Peyer's patch (tissue), 4 donors: ENCODE measurements at regions not wholly inside any gene's neighbourhood (a gene's known extent, or its start where the extent isn't known, plus 50 kb on each side); places are given as distances from the start of the nearest gene placed in this dataset.

Source experiments
- POLR2A ChIP-seq, 2 donors: fragments of 450-650 bp; IDR thresholded peaks; one replicate each; pipeline ENCODE4 v1.5.1; 2017; ENCODE audit warnings: antibody characterized with exemption in 2 of 2, mild to moderate bottlenecking in 2 of 2, moderate library complexity in 2 of 2
- TF ChIP-seq, protein P1 (sequence below), 6 experiments: fragments of 450-650 bp in 4 of 6; fragments of 200-600 bp in 2 of 6; sonication (generic) in 1 of 6; IDR thresholded peaks; one replicate each; pipeline ENCODE4 v1.5.1; 2017 to 2019; ENCODE audit warnings: antibody characterized with exemption in 6 of 6, mild to moderate bottlenecking in 3 of 6, moderate library complexity in 1 of 6

DNA sequence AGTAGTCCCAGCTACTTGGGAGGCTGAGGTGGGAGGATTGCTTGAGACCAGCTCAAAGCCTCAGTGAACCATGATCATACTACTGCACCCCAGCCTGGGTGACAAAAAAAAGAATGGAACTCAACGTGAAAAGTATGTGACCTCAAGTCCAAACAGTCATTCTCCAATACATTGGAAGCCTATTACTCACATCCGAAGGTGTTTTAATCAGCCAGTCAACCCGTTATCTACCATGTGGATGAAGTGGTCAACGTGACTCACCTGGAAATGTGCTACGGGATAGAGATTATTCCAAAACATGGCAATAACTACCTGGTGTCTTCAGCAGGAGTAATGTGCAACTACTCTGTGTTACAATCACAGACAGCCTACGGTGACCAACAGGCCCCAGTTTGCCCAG lies 85.8 kb upstream of the TOP1 start:
- TF ChIP-seq, protein P1, sequence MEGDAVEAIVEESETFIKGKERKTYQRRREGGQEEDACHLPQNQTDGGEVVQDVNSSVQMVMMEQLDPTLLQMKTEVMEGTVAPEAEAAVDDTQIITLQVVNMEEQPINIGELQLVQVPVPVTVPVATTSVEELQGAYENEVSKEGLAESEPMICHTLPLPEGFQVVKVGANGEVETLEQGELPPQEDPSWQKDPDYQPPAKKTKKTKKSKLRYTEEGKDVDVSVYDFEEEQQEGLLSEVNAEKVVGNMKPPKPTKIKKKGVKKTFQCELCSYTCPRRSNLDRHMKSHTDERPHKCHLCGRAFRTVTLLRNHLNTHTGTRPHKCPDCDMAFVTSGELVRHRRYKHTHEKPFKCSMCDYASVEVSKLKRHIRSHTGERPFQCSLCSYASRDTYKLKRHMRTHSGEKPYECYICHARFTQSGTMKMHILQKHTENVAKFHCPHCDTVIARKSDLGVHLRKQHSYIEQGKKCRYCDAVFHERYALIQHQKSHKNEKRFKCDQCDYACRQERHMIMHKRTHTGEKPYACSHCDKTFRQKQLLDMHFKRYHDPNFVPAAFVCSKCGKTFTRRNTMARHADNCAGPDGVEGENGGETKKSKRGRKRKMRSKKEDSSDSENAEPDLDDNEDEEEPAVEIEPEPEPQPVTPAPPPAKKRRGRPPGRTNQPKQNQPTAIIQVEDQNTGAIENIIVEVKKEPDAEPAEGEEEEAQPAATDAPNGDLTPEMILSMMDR (IDR thresholded peaks at IDR 0.05) = no peak
- no peak for TF ChIP-seq POLR2A (IDR thresholded peaks at IDR 0.05)
